ENCODE measurements at regions not wholly inside any gene's neighbourhood (a gene's known extent, or its start where the extent isn't known, plus 50 kb on each side); places are given as distances from the start of the nearest gene placed in this dataset.
"Not testable (repeated sequence)": the region's sequence is repeated elsewhere in the genome, so short reads cannot be mapped to it uniquely, and the experiment has no call there.

GRCh38 chr18:73079920-73080319 is 212.1 kb upstream of the NETO1 start:
- no peak for DNase-seq (ENCODE audit: extremely low read depth, low read depth)

- DNase-seq (ENCODE audit: extremely low read depth, low read depth): no peak
Measured at GRCh38 chr18:73060666-73061288, 193.0 kb upstream of the NETO1 start.

- DNase-seq (ENCODE audit: extremely low read depth, low read depth): no peak
Measured at GRCh38 chr18:73059280-73059679, 191.5 kb upstream of the NETO1 start.

- no peak for DNase-seq (ENCODE audit: extremely low read depth, low read depth)
Measured at GRCh38 chr18:73047688-73048087, 179.9 kb upstream of the NETO1 start.

GRCh38 chr18:73045037-73045436 is 177.2 kb upstream of the NETO1 start:
- no peak for DNase-seq (ENCODE audit: extremely low read depth, low read depth)

- no peak for DNase-seq (ENCODE audit: extremely low read depth, low read depth)
Measured at GRCh38 chr18:73043611-73044010, 175.8 kb upstream of the NETO1 start.

- no peak for DNase-seq (ENCODE audit: extremely low read depth, low read depth)
Measured at GRCh38 chr18:73043211-73043610, 175.4 kb upstream of the NETO1 start.

- no peak for DNase-seq (ENCODE audit: extremely low read depth, low read depth)
Measured at GRCh38 chr18:73040247-73040646, 172.5 kb upstream of the NETO1 start.

- DNase-seq (ENCODE audit: extremely low read depth, low read depth): no peak
Measured at GRCh38 chr18:73038336-73038735, 170.5 kb upstream of the NETO1 start.

GRCh38 chr18:73023975-73024374 is 156.2 kb upstream of the NETO1 start:
- no peak for DNase-seq (ENCODE audit: extremely low read depth, low read depth)

- no peak for DNase-seq (ENCODE audit: extremely low read depth, low read depth)
Measured at GRCh38 chr18:73009691-73010090, 141.9 kb upstream of the NETO1 start.

- no peak for DNase-seq (ENCODE audit: extremely low read depth, low read depth)
Measured at GRCh38 chr18:73007915-73008308, 140.1 kb upstream of the NETO1 start.

GRCh38 chr18:73007195-73007914 is 139.6 kb upstream of the NETO1 start:
- no peak for DNase-seq (ENCODE audit: extremely low read depth, low read depth)

GRCh38 chr18:73006331-73006730 is 138.5 kb upstream of the NETO1 start:
- no peak for DNase-seq (ENCODE audit: extremely low read depth, low read depth)

- no peak for DNase-seq (ENCODE audit: extremely low read depth, low read depth)
Measured at GRCh38 chr18:73004260-73004659, 136.5 kb upstream of the NETO1 start.

GRCh38 chr18:72999971-73000607 is 132.3 kb upstream of the NETO1 start:
- DNase-seq (ENCODE audit: extremely low read depth, low read depth): no peak

GRCh38 chr18:72995558-72995957 is 127.8 kb upstream of the NETO1 start:
- DNase-seq (ENCODE audit: extremely low read depth, low read depth): no peak

GRCh38 chr18:72993250-72993649 is 125.5 kb upstream of the NETO1 start:
- no peak for DNase-seq (ENCODE audit: extremely low read depth, low read depth)

- no peak for DNase-seq (ENCODE audit: extremely low read depth, low read depth)
Measured at GRCh38 chr18:72991379-72991778, 123.6 kb upstream of the NETO1 start.

GRCh38 chr18:72987570-72987969 is 119.8 kb upstream of the NETO1 start:
- DNase-seq (ENCODE audit: extremely low read depth, low read depth): not testable (repeated sequence)

GRCh38 chr18:72986103-72986502 is 118.3 kb upstream of the NETO1 start:
- no peak for DNase-seq (ENCODE audit: extremely low read depth, low read depth)

GRCh38 chr18:72985686-72986085 is 117.9 kb upstream of the NETO1 start:
- no peak for DNase-seq (ENCODE audit: extremely low read depth, low read depth)

Measured in NCI-H460 (cell line).